Spleen (tissue), 7 donors: ENCODE measurements at regions not wholly inside any gene's neighbourhood (a gene's known extent, or its start where the extent isn't known, plus 50 kb on each side); places are given as distances from the start of the nearest gene placed in this dataset.

ENCODE experiments used
- POLR2A ChIP-seq, 3 donors: fragments of 450-650 bp; IDR thresholded peaks; one replicate each; pipeline ENCODE4 v1.5.1; 2017; ENCODE audit warnings: antibody characterized with exemption in 3 of 3, mild to moderate bottlenecking in 1 of 3
- TF ChIP-seq, protein P1 (sequence below), 11 experiments: fragments of 200-600 bp in 7 of 11; fragments of 450-650 bp in 4 of 11; sonication (generic) in 4 of 11; IDR thresholded peaks in 8 of 11; conservative IDR thresholded peaks in 3 of 11; 1 replicate in 7 of 11; 2 replicates in 4 of 11; pipeline versions ENCODE4 v1.4.0 to v1.8.0; 2016 to 2021; ENCODE audit warnings: antibody characterized with exemption in 11 of 11, inconsistent platforms in 4 of 11, mild to moderate bottlenecking in 1 of 11
- donor health status: DM: no; HTN: no; CAD: no; lungs with moderate emphysema.
- donor health status: DM: no; HTN: no; CAD: no.
- donor health status: DM: no; HTN: no; CAD: no.

GRCh38 chr14:51307551-51307950, 67.5 kb downstream of the TMX1 start:
- TF ChIP-seq, protein P1, sequence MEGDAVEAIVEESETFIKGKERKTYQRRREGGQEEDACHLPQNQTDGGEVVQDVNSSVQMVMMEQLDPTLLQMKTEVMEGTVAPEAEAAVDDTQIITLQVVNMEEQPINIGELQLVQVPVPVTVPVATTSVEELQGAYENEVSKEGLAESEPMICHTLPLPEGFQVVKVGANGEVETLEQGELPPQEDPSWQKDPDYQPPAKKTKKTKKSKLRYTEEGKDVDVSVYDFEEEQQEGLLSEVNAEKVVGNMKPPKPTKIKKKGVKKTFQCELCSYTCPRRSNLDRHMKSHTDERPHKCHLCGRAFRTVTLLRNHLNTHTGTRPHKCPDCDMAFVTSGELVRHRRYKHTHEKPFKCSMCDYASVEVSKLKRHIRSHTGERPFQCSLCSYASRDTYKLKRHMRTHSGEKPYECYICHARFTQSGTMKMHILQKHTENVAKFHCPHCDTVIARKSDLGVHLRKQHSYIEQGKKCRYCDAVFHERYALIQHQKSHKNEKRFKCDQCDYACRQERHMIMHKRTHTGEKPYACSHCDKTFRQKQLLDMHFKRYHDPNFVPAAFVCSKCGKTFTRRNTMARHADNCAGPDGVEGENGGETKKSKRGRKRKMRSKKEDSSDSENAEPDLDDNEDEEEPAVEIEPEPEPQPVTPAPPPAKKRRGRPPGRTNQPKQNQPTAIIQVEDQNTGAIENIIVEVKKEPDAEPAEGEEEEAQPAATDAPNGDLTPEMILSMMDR (IDR thresholded peaks at IDR 0.05 in 8 of 11, conservative IDR thresholded peaks at IDR 0.05 in 3 of 11) = no peak
- TF ChIP-seq POLR2A (IDR thresholded peaks at IDR 0.05) = no peak
